Adrenal gland (tissue), 9 donors: ENCODE measurements at regions not wholly inside any gene's neighbourhood (a gene's known extent, or its start where the extent isn't known, plus 50 kb on each side); places are given as distances from the start of the nearest gene placed in this dataset.

Experiments
- DNase-seq, 7 donors: peaks; one replicate each; pipeline ENCODE4 v3.0.0-alpha.2; 2019 to 2020
- H3K27ac ChIP-seq, 5 donors: fragments of 200-600 bp; sonication (generic) in 4 of 5; 1 replicate in 3 of 5; 2 replicates in 2 of 5; pipeline versions ENCODE4 v1.5.1 to v1.8.0; 2016 to 2020; ENCODE audit warnings: mild to moderate bottlenecking in 1 of 5
- H3K27me3 ChIP-seq: fragments of 200-600 bp; 2 replicates; pipeline ENCODE4 v1.8.0; 2021
- H3K36me3 ChIP-seq, 2 donors: fragments of 200-600 bp; replicated peaks in 1 of 2; 1 replicate in 1 of 2; 2 replicates in 1 of 2; pipeline versions ENCODE4 v1.5.1 to v1.8.0; 2018 to 2022
- H3K4me1 ChIP-seq, 2 donors: fragments of 200-600 bp; replicated peaks in 1 of 2; 1 replicate in 1 of 2; 2 replicates in 1 of 2; pipeline versions ENCODE4 v1.5.1 to v1.8.0; 2018 to 2021
- H3K4me3 ChIP-seq, 4 donors: fragments of 200-600 bp; sonication (generic) in 3 of 4; one replicate each; pipeline ENCODE4 v1.5.1; 2016 to 2018
- H3K9me3 ChIP-seq, 3 donors: fragments of 200-600 bp; sonication (generic) in 1 of 3; replicated peaks in 1 of 3; 1 replicate in 2 of 3; 2 replicates in 1 of 3; pipeline versions ENCODE4 v1.5.1 to v1.8.0; 2016 to 2021
- POLR2A ChIP-seq, 2 donors: fragments of 450-650 bp; IDR thresholded peaks; one replicate each; pipeline ENCODE4 v1.6.1; 2017; ENCODE audit warnings: antibody characterized with exemption in 2 of 2, mild to moderate bottlenecking in 2 of 2, moderate library complexity in 1 of 2
- WGBS, 4 donors: extraction: QIAGEN DNeasy Blood & Tissue Kit in 2 of 4; methylation state at CpG; one replicate each; pipeline versions ENCODE4 v1.1.5 to v1.1.7; 2013 to 2017; 5-methylcytosine and 5-hydroxymethylcytosine counted together
- intact Hi-C, 2 donors: fragments of 100-400 bp; cut with DNase I; formaldehyde crosslinking; loops; one replicate each; pipeline versions ENCODE4 v1.14.1 to v1.15.0; 2022 to 2023
- TF ChIP-seq, protein P1 (sequence below), 6 experiments: fragments of 450-650 bp in 4 of 6; fragments of 200-600 bp in 2 of 6; sonication (generic) in 1 of 6; IDR thresholded peaks; 1 replicate in 5 of 6; 2 replicates in 1 of 6; pipeline versions ENCODE4 v1.5.1 to v1.8.0; 2016 to 2021; ENCODE audit warnings: antibody characterized with exemption in 6 of 6, mild to moderate bottlenecking in 2 of 6, moderate library complexity in 1 of 6
- donor health status: healthy with polysubstance abuse.
- donor health status: Bipolar disorder and iron deficiency.
- donor health status: DM: yes; HTN: yes; CAD: no.
- donor health status: DM: no; HTN: no; CAD: no.
- donor health status: DM: no; HTN: no; CAD: no.

DNA sequence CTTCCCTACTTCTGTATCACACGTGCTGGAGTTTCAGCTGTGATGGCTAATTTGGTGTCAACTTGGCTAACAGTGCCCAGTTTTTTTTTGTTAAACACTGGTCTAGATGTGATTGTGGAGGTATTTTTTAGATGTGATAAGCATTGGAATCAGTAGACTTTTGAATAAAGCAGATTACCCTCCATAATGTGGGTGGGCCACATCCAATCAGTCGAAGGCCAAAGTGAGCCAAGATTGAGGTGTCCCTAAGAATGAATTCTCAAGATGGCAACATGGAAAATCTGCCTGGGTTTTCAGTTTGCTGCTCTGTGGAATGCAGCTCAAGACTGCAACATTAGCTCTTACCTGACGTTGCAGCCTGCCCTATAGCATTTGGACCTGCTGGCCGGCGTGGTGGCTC lies 68.8 kb upstream of the AGBL1 start:
- Histone ChIP-seq H3K27ac (no peak overlapping the region), H3K4me3 (no peak overlapping the region), H3K9me3 (no peaks in the 10 kb centered on the region), H3K27me3 (no peaks in the 10 kb centered on the region), H3K36me3 (no peaks in the 10 kb centered on the region), H3K4me1 (no peaks in the 10 kb centered on the region)
- 70 to 85% (median 82%) methylated on average over 4 to 5 of the region's 5 CpGs for WGBS, 4 donors
- no peak for DNase-seq
- TF ChIP-seq POLR2A (IDR thresholded peaks at IDR 0.05) = no peak
- TF ChIP-seq, protein P1, sequence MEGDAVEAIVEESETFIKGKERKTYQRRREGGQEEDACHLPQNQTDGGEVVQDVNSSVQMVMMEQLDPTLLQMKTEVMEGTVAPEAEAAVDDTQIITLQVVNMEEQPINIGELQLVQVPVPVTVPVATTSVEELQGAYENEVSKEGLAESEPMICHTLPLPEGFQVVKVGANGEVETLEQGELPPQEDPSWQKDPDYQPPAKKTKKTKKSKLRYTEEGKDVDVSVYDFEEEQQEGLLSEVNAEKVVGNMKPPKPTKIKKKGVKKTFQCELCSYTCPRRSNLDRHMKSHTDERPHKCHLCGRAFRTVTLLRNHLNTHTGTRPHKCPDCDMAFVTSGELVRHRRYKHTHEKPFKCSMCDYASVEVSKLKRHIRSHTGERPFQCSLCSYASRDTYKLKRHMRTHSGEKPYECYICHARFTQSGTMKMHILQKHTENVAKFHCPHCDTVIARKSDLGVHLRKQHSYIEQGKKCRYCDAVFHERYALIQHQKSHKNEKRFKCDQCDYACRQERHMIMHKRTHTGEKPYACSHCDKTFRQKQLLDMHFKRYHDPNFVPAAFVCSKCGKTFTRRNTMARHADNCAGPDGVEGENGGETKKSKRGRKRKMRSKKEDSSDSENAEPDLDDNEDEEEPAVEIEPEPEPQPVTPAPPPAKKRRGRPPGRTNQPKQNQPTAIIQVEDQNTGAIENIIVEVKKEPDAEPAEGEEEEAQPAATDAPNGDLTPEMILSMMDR (IDR thresholded peaks at IDR 0.05) = no peak
- intact Hi-C loops = no loop called here

- TF ChIP-seq POLR2A (IDR thresholded peaks at IDR 0.05) = no peak
- TF ChIP-seq, protein P1 (IDR thresholded peaks at IDR 0.05) = no peak
- DNase-seq = no peak
- no peaks in the 10 kb centered on the region for H3K4me1 ChIP-seq
- H3K4me3 ChIP-seq = no peak overlapping the region
- intact Hi-C loops = no loop called here
- no peaks in the 10 kb centered on the region for H3K36me3 ChIP-seq
- no peaks in the 10 kb centered on the region for H3K27me3 ChIP-seq
- no peaks in the 10 kb centered on the region for H3K9me3 ChIP-seq
- H3K27ac ChIP-seq = no peak overlapping the region
- WGBS, 4 donors = 10 to 36% (median 31%) methylated on average over 3 of the region's 3 CpGs
Observed at GRCh38 chr15:86014016-86014415, 65.7 kb upstream of the AGBL1 start.

- DNase-seq = no peak
- no peaks in the 10 kb centered on the region for H3K9me3 ChIP-seq
- H3K36me3 ChIP-seq = no peaks in the 10 kb centered on the region
- WGBS, 4 donors = 52 to 71% (median 61%) methylated on average over 1 to 3 of the region's 3 CpGs
- H3K4me3 ChIP-seq = no peak overlapping the region
- intact Hi-C loops = no loop called here
- H3K27me3 ChIP-seq = no peaks in the 10 kb centered on the region
- no peaks in the 10 kb centered on the region for H3K4me1 ChIP-seq
- TF ChIP-seq, protein P1 (IDR thresholded peaks at IDR 0.05) = no peak
- TF ChIP-seq POLR2A (IDR thresholded peaks at IDR 0.05) = no peak
- no peak overlapping the region for H3K27ac ChIP-seq
Observed at GRCh38 chr15:86016750-86017149, 62.9 kb upstream of the AGBL1 start.

- 60 to 76% (median 67%) methylated on average over 5 of the region's 5 CpGs for WGBS, 4 donors
- Histone ChIP-seq H3K4me3 (no peak overlapping the region), H3K4me1 (no peaks in the 10 kb centered on the region), H3K36me3 (no peaks in the 10 kb centered on the region), H3K27me3 (no peaks in the 10 kb centered on the region), H3K9me3 (no peaks in the 10 kb centered on the region), H3K27ac (no peak overlapping the region)
- no peak for DNase-seq
- no peak for TF ChIP-seq POLR2A (IDR thresholded peaks at IDR 0.05)
- TF ChIP-seq, protein P1 (IDR thresholded peaks at IDR 0.05) = no peak
- intact Hi-C loops = no loop called here
Observed at GRCh38 chr15:86018679-86019078, 61.0 kb upstream of the AGBL1 start.
